ENCODE measurements at regions not wholly inside any gene's neighbourhood (a gene's known extent, or its start where the extent isn't known, plus 50 kb on each side); places are given as distances from the start of the nearest gene placed in this dataset.

DNA sequence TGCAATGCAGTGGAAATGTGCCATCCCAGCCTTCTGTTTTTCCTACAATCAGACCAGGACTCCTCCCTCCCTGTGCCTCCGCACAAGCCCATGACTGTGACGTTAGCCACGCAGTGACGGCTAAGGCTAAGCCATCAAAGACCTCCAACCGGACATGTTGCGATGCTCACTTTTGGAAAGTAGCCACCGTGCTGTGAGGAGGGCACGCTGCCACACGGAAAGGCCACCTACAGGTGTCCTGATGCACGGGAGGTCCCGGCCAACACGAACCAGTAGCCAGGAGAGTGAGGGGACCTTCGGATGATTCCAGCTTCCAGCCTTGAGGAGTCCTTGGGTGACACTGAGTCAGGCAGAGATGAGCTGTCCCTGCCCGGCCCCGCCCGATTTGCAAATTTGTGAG lies 53.9 kb downstream of the FOXL1 start:
- Histone ChIP-seq H3K36me3 (ENCODE audit: control insufficient read depth, insufficient read depth, low read length) (no peaks in the 10 kb centered on the region), H3K27ac (no peak overlapping the region), H3K4me1 (no peaks in the 10 kb centered on the region), H3K79me2 (no peaks in the 10 kb centered on the region), H3K4me3 (ENCODE audit: low read depth, low read length) (no peak overlapping the region), H3K9ac (no peak overlapping the region), H3K9me3 (ENCODE audit: control insufficient read depth, low read length) (no peaks in the 10 kb centered on the region), H3K4me2 (ENCODE audit: low read length) (no peak overlapping the region), H2AFZ (no peak overlapping the region), H3K27me3 (ENCODE audit: control insufficient read depth, insufficient read depth, low read length) (no peaks in the 10 kb centered on the region)
- no peak for TF ChIP-seq CTCF (IDR thresholded peaks at IDR 0.05)

- H3K36me3 ChIP-seq (ENCODE audit: control insufficient read depth, insufficient read depth, low read length) = no peaks in the 10 kb centered on the region
- no peaks in the 10 kb centered on the region for H3K27me3 ChIP-seq (ENCODE audit: control insufficient read depth, insufficient read depth, low read length)
- TF ChIP-seq CTCF (IDR thresholded peaks at IDR 0.05) = no peak
- H3K79me2 ChIP-seq = no peaks in the 10 kb centered on the region
- H2AFZ ChIP-seq = no peak overlapping the region
- no peak overlapping the region for H3K4me2 ChIP-seq (ENCODE audit: low read length)
- H3K4me1 ChIP-seq = no peaks in the 10 kb centered on the region
- no peak overlapping the region for H3K9ac ChIP-seq
- no peaks in the 10 kb centered on the region for H3K9me3 ChIP-seq (ENCODE audit: control insufficient read depth, low read length)
- H3K27ac ChIP-seq = no peak overlapping the region
- no peak overlapping the region for H3K4me3 ChIP-seq (ENCODE audit: low read depth, low read length)
Measured at GRCh38 chr16:86632944-86633343, 54.6 kb downstream of the FOXL1 start.

GRCh38 chr16:86634292-86634691 lies 55.9 kb downstream of the FOXL1 start:
- Histone ChIP-seq H3K4me1 (no peaks in the 10 kb centered on the region), H3K36me3 (ENCODE audit: control insufficient read depth, insufficient read depth, low read length) (no peaks in the 10 kb centered on the region), H3K79me2 (no peaks in the 10 kb centered on the region), H3K4me2 (ENCODE audit: low read length) (no peak overlapping the region), H3K27ac (no peak overlapping the region), H3K4me3 (ENCODE audit: low read depth, low read length) (no peak overlapping the region), H3K9me3 (ENCODE audit: control insufficient read depth, low read length) (no peaks in the 10 kb centered on the region), H3K9ac (no peak overlapping the region), H2AFZ (no peak overlapping the region), H3K27me3 (ENCODE audit: control insufficient read depth, insufficient read depth, low read length) (no peaks in the 10 kb centered on the region)
- no peak for TF ChIP-seq CTCF (IDR thresholded peaks at IDR 0.05)

DNA sequence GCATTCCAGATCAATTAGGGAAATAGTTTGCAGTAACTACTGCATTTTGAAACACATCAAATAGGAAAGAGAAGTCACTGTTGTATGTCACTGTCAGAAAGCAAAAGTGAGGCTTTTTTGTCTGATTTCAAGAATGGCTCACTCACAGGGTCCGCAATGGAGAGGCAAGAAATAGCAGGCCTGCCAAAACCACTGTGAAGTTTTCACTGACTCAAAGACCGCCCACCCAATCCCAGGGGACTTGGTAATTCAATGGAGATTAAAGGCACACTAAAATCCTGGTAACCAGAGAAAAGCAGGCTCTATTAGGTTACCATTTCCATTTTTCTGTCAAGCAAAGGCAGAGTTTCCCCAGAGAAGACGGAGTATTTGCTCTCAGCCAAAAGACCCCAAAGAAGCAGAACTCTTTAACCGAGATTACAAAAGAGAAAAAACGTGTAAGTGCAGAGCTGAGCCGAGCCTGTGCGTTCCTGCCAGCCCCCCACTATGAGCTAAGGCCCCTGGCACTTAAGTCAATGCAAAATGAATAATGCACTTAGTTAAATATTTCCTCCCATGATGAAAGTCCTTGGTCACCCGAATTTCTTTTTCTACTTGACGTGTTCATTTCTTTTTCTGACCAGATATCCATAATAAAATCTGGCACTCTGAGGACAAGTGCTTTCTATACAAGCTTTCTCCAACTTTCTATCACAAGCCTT lies 57.0 kb downstream of the FOXL1 start:
- no peaks in the 10 kb centered on the region for H3K79me2 ChIP-seq
- H3K9me3 ChIP-seq (ENCODE audit: control insufficient read depth, low read length) = no peaks in the 10 kb centered on the region
- no peaks in the 10 kb centered on the region for H3K36me3 ChIP-seq (ENCODE audit: control insufficient read depth, insufficient read depth, low read length)
- no peaks in the 10 kb centered on the region for H3K4me1 ChIP-seq
- H3K4me2 ChIP-seq (ENCODE audit: low read length) = no peak overlapping the region
- TF ChIP-seq CTCF (IDR thresholded peaks at IDR 0.05) = no peak
- no peak overlapping the region for H3K27ac ChIP-seq
- H3K27me3 ChIP-seq (ENCODE audit: control insufficient read depth, insufficient read depth, low read length) = no peaks in the 10 kb centered on the region
- no peak overlapping the region for H3K9ac ChIP-seq
- H3K4me3 ChIP-seq (ENCODE audit: low read depth, low read length) = no peak overlapping the region
- no peak overlapping the region for H2AFZ ChIP-seq

DNA sequence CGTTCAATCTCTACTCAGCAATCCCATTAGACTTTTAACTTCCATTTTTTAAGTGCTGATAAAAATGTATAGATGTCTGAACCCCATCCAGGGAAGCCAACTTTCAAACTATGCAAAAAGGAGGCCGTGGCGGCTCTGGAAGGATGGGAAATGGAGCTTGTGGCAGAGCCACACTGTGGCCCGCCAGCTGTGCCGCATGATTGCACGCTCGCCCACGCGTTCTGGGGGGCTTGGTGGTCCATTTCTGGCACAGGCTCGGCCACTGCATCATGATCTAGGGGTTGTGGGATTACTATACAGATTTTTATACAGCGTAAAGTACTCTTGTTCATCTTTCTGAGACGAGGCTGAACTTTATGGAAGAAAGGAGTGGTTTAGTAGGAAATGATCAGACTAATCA lies 57.6 kb downstream of the FOXL1 start:
- Histone ChIP-seq H3K4me1 (no peaks in the 10 kb centered on the region), H2AFZ (no peak overlapping the region), H3K79me2 (no peaks in the 10 kb centered on the region), H3K4me3 (ENCODE audit: low read depth, low read length) (no peak overlapping the region), H3K36me3 (ENCODE audit: control insufficient read depth, insufficient read depth, low read length) (no peaks in the 10 kb centered on the region), H3K4me2 (ENCODE audit: low read length) (no peak overlapping the region), H3K9me3 (ENCODE audit: control insufficient read depth, low read length) (no peaks in the 10 kb centered on the region), H3K9ac (no peak overlapping the region), H3K27ac (no peak overlapping the region), H3K27me3 (ENCODE audit: control insufficient read depth, insufficient read depth, low read length) (no peaks in the 10 kb centered on the region)
- no peak for TF ChIP-seq CTCF (IDR thresholded peaks at IDR 0.05)
